Mucosa of descending colon (tissue), 3 donors: ENCODE measurements at regions not wholly inside any gene's neighbourhood (a gene's known extent, or its start where the extent isn't known, plus 50 kb on each side); places are given as distances from the start of the nearest gene placed in this dataset.

ENCODE experiments used
- ATAC-seq: fragments of 200-7000 bp; cut with Tn5 transposase; one replicate; pipeline ENCODE4 v1.9.1; 2020; ENCODE audit warnings: mild to moderate bottlenecking, moderate library complexity
- DNase-seq, 3 donors: peaks; one replicate each; pipeline ENCODE4 v3.0.0-alpha.2; 2020
- H3K36me3 ChIP-seq: fragments of 200-600 bp; one replicate; pipeline ENCODE4 v1.8.0; 2021; ENCODE audit warnings: low read depth, mild to moderate bottlenecking
- H3K4me1 ChIP-seq: fragments of 200-600 bp; one replicate; pipeline ENCODE4 v1.8.0; 2021; ENCODE audit warnings: low read depth, mild to moderate bottlenecking
- H3K4me3 ChIP-seq: fragments of 200-600 bp; one replicate; pipeline ENCODE4 v1.8.0; 2021; ENCODE audit warnings: mild to moderate bottlenecking
- H3K9me3 ChIP-seq: fragments of 200-600 bp; one replicate; pipeline ENCODE4 v1.8.0; 2021; ENCODE audit warnings: mild to moderate bottlenecking
- CTCF ChIP-seq: fragments of 200-600 bp; IDR thresholded peaks from one replicate; pipeline ENCODE4 v1.8.0; 2022; ENCODE audit warnings: antibody characterized with exemption, mild to moderate bottlenecking
- intact Hi-C, 2 donors: fragments of 100-400 bp; cut with DNase I in 1 of 2; cut with micrococcal nuclease in 1 of 2; formaldehyde crosslinking; loops; one replicate each; pipeline versions ENCODE4 v1.11.0 to v1.11.1; 2022; cut with DNase I, micrococcal nuclease
- donor health status: DM: no; HTN: no; CAD: no; lungs with moderate emphysema.
- donor health status: DM: no; HTN: no; CAD: no.
- donor health status: DM: no; HTN: yes; CAD: no.

- Histone ChIP-seq H3K4me3 (no peak overlapping the region), H3K4me1 (no peaks in the 10 kb centered on the region), H3K36me3 (no peaks in the 10 kb centered on the region), H3K9me3 (no peaks in the 10 kb centered on the region)
- no peak for TF ChIP-seq CTCF
- ATAC-seq (no peak), DNase-seq (no peak)
- intact Hi-C loops: no loop called here
Measured at GRCh38 chr12:115811929-115812328, 465.6 kb downstream of the MED13L start.

GRCh38 chr12:115811045-115811444 lies 466.4 kb downstream of the MED13L start:
- H3K4me3 ChIP-seq: no peak overlapping the region
- H3K9me3 ChIP-seq: no peaks in the 10 kb centered on the region
- H3K4me1 ChIP-seq: no peaks in the 10 kb centered on the region
- no peak for TF ChIP-seq CTCF
- no peak for DNase-seq
- no peak for ATAC-seq
- intact Hi-C loops: no loop called here
- no peaks in the 10 kb centered on the region for H3K36me3 ChIP-seq

- intact Hi-C loops: no loop called here
- Histone ChIP-seq H3K4me1 (no peaks in the 10 kb centered on the region), H3K36me3 (no peaks in the 10 kb centered on the region), H3K4me3 (no peak overlapping the region), H3K9me3 (no peaks in the 10 kb centered on the region)
- no peak for TF ChIP-seq CTCF
- ATAC-seq (peak; percentile 74), DNase-seq (peak in 2 of 3 donors; percentile 24 to 52)
Measured at GRCh38 chr12:115810122-115810901, 467.2 kb downstream of the MED13L start.

GRCh38 chr12:115806000-115806399 lies 471.5 kb downstream of the MED13L start:
- TF ChIP-seq CTCF: no peak
- intact Hi-C loops: no loop called here
- H3K4me1 ChIP-seq: no peaks in the 10 kb centered on the region
- no peak for DNase-seq
- no peak for ATAC-seq
- no peaks in the 10 kb centered on the region for H3K9me3 ChIP-seq
- H3K36me3 ChIP-seq: no peaks in the 10 kb centered on the region
- H3K4me3 ChIP-seq: no peak overlapping the region

- Histone ChIP-seq H3K36me3 (no peaks in the 10 kb centered on the region), H3K4me3 (no peak overlapping the region), H3K9me3 (no peaks in the 10 kb centered on the region), H3K4me1 (no peaks in the 10 kb centered on the region)
- intact Hi-C loops: no loop called here
- ATAC-seq: no peak
- TF ChIP-seq CTCF: no peak
- no peak for DNase-seq
Measured at GRCh38 chr12:115802767-115803166, 474.7 kb downstream of the MED13L start.
